NCI-H2081 treated with DMSO at 0.1 percent for 48 hours (cell line): ENCODE measurements at regions not wholly inside any gene's neighbourhood (a gene's known extent, or its start where the extent isn't known, plus 50 kb on each side); places are given as distances from the start of the nearest gene placed in this dataset.

ENCODE experiments used
- DNase-seq: peaks from one replicate; lab custom pipeline; 2025; lab: John Stamatoyannopoulos, UW

GRCh38 chr5:155295111-155295510, 281.6 kb downstream of the KIF4B start:
- DNase-seq = no peak

GRCh38 chr5:155299386-155300005, 285.9 kb downstream of the KIF4B start:
- DNase-seq = no peak

- no peak for DNase-seq
These were observed 289.6 kb downstream of the KIF4B start for GRCh38 chr5:155303120-155303519.

- no peak for DNase-seq
These were observed 293.7 kb downstream of the KIF4B start for GRCh38 chr5:155307229-155307628.

GRCh38 chr5:155308289-155308688, 294.7 kb downstream of the KIF4B start:
- no peak for DNase-seq

GRCh38 chr5:155309021-155309746, 295.6 kb downstream of the KIF4B start:
- DNase-seq = no peak

GRCh38 chr5:155311721-155312120, 298.2 kb downstream of the KIF4B start:
- no peak for DNase-seq

GRCh38 chr5:155313518-155313917, 300.0 kb downstream of the KIF4B start:
- no peak for DNase-seq

GRCh38 chr5:155316070-155316714, 302.6 kb downstream of the KIF4B start:
- DNase-seq = no peak

GRCh38 chr5:155332618-155333017, 319.1 kb downstream of the KIF4B start:
- no peak for DNase-seq

GRCh38 chr5:155342956-155343355, 329.4 kb downstream of the KIF4B start:
- DNase-seq = no peak

- no peak for DNase-seq
These were observed 329.9 kb downstream of the KIF4B start for GRCh38 chr5:155343468-155343867.

GRCh38 chr5:155353231-155353630, 339.7 kb downstream of the KIF4B start:
- DNase-seq = no peak

GRCh38 chr5:155366096-155366495, 352.5 kb downstream of the KIF4B start:
- no peak for DNase-seq

GRCh38 chr5:155367841-155368240, 354.3 kb downstream of the KIF4B start:
- no peak for DNase-seq

GRCh38 chr5:155368490-155368889, 354.9 kb downstream of the KIF4B start:
- DNase-seq = no peak

GRCh38 chr5:155380480-155380879, 366.9 kb downstream of the KIF4B start:
- no peak for DNase-seq

- DNase-seq = no peak
These were observed 368.1 kb downstream of the KIF4B start for GRCh38 chr5:155381654-155382053.

GRCh38 chr5:155389498-155389897, 375.9 kb downstream of the KIF4B start:
- DNase-seq = no peak

GRCh38 chr5:155394727-155395126, 381.2 kb downstream of the KIF4B start:
- no peak for DNase-seq

- no peak for DNase-seq
These were observed 389.5 kb downstream of the KIF4B start for GRCh38 chr5:155402927-155403640.

GRCh38 chr5:155406815-155407214, 393.3 kb downstream of the KIF4B start:
- no peak for DNase-seq

GRCh38 chr5:155408465-155408864, 394.9 kb downstream of the KIF4B start:
- no peak for DNase-seq
